Stimulated activated CD8-positive, alpha-beta memory T cell treated with anti-CD3 and anti-CD28 coated beads, Interleukin-4, amount 100 ng/mL, for 1 hour (primary cell): ENCODE measurements at regions not wholly inside any gene's neighbourhood (a gene's known extent, or its start where the extent isn't known, plus 50 kb on each side); places are given as distances from the start of the nearest gene placed in this dataset.

Source experiments
- DNase-seq, 2 donors: peaks; one replicate each; pipeline ENCODE4 v3.0.0-alpha.2; 2020; ENCODE audit warnings: low read depth in 2 of 2, low spot score in 1 of 2

DNA sequence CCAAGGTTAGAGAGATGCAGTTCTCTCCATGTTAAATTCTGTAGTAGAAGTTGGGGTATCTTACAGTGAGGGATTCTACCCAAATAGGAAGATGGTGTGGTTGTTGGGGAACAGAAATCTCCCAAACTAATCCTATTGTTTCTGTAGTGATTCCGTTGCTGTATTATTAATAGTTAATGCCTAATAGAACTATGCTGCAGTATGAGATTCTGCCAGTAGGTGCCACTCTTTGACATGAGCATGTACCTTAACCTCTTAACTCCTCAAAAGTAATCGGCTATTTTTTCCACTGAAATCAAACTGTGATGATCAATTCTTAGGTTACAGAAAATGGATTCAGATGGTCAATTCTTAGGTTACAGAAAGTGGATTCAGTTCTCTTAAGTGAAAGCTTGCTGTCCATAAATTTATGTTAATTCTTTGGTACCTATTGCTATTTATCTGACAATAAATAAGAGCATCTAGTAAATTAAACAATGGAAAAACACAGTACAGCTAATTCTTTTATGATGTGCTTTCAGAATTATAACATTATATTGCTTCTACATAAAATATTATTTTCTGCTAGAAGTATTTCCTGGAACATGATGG lies 97.9 kb upstream of the DLX2 start:
- DNase-seq: no peak

DNA sequence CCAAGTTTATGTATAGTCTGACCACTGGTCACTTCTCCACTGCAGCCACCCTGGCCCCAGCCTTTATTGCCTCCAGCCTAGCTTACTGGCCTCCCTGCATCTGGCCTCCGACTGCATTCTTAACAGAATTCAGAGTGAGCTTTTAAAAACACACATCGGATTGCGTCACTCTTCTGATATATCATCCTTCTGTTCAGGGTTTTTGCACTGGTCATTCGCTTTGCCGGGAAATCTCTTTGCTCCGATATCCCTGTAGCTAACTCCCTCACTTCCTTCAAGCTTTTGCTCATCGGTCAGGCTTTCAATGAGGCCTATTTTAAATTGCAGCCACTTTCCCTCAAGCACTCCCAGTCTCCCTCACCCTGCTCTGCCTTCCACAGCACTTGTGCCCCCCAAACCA lies 101.6 kb upstream of the DLX2 start:
- no peak for DNase-seq

DNA sequence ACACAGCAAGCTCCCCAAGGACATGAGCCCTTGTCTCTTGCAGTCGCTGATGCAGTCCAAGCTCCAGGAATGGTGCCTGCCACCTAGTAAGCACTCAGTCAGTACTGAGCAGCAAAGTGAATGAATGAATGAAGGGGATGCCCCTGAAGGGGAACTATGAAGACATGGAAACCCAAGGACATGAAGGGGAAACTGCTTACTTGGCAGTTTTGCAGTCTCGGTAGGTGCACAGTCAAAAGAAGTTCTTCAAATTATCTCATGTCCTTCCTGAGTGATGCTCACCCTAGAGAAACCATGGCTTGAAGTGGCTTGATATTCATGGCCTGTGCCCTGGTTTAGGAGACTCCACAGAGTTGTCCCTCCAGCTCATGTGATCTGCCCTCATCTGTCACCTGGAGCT lies 102.1 kb upstream of the DLX2 start:
- no peak for DNase-seq

DNA sequence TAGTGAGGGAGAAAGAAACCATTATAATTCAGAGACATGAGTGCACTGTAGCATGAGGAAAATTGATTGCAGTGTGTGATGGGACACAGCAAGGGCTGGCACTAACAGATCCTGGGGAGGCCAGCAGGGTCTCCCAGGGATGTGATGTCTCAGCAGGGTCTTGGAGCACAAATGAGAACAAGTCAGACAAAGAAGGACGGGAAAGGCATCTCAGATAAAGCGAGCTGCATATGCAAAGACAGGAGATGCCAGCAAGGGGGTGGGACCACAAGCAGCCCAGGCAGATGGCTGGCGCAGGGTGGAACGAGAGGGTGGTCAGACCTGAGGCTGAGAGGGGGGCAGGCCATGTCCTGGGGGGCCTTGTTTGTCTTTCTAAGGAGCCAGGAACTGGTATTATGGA lies 102.6 kb upstream of the DLX2 start:
- no peak for DNase-seq

DNA sequence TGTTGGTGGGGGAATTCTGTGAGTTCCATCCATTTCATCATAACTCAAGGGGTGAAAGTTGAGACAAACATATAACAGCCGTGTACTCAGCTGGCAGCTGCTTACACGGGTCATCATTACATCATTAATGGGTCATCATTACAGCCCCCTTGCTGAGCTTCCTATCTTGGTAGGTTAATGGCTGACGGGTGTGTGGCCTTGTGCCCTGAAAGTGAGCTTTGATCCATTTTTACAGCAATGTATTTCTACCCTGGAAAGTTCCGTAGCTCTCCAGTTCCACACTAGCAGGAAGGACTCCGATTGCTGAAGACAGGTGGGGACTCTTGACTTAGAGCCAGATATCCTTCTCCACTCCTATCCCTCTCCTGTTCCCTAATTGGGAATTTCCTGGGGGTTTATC lies 105.2 kb upstream of the DLX2 start:
- DNase-seq: no peak

DNA sequence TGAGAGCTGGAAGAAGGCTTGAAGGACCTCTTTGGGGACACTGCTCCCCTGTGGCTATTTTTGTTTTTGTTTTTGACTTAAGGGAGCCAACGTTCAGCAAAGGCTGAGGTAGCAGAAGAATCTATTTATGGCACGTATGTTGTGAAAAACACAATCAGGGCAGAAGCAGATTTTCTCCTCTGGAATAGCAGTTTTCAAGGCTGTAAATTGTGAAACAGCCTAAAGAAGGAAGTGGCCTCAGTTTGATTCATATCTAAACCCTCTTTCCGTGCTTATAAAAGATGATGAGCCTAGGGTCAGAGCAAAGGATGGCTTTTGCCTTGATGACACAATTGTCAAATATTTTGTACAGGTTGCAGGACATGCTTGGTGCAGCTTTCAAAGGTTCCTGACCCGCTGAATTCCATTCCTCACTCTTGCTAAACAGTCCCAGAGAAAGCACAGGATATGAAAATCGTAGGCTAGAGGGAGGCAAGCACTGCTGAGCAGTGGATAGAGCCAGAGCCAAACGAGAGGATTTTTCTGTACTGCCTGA lies 106.2 kb upstream of the DLX2 start:
- DNase-seq: no peak

DNA sequence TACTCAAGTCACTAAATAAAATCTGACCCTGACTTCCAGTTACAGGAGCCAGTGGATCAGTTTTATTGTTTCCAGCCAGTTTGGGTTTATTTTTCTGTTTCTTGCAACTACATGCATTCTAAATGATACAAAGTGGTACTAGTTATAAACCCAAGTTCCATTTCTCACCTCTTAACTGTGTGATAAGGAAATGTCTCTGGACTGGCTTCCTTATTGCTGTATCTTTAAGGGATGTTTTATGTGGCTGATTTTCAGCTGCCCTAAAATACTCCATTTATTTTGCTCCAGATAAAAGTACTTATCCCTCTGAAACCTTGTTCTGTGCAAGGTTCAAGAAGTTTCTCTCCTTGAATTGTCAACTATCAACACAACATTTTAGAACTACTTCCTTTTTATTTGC lies 107.9 kb upstream of the DLX2 start:
- no peak for DNase-seq

DNA sequence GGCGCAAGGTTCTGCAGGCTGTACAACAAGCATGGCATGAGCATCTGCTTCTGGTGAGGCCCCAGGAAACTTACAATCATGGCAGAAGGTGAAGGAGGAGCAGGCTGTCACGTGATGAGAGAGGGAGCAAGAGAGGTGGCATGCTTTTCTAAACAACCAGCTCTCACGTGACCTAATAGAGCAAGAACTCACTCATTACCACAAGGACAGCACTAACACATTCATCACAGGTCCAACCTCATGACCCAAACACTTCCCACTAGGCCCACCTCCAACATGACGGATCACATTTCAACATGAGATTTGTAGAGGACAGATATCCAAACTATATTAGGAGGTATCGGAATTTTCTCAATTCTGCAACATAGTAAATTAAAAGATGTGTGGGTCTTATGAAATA lies 108.8 kb upstream of the DLX2 start:
- DNase-seq: no peak

DNA sequence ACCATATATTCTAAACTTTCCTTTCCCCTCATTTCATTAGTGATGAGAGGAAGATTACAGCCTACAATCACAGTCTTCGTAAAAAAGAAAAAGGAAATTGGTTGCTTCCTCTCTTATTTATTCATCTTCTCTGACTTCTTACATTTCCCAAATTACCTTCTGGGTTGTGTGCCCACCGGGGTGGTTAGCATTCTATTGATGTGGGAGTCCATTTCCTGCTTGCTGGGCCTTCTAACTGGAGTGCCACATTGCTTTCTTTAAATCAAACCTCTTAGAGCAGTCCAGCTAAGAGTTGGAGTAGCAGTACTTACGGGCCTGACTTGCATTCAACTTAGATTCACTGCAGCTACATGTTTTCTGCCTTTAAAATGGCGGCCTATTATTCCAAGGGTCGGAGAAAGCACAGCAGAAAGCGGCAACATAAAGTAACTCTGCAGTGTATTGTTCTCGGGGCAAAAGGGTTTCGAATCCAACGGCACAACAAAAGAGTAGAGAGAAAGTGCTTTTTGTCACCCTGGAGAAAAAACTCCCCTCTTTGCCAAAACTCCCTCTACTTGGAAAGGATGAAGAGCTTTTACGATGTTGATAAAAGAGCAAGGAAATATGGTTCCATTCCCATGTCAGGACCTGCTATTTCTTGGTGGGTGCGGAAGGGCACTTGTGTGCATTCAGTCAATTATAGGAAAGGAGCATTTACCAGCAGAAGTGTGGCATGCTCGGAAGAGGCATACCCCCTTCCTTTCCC lies 110.6 kb upstream of the DLX2 start:
- no peak for DNase-seq

DNA sequence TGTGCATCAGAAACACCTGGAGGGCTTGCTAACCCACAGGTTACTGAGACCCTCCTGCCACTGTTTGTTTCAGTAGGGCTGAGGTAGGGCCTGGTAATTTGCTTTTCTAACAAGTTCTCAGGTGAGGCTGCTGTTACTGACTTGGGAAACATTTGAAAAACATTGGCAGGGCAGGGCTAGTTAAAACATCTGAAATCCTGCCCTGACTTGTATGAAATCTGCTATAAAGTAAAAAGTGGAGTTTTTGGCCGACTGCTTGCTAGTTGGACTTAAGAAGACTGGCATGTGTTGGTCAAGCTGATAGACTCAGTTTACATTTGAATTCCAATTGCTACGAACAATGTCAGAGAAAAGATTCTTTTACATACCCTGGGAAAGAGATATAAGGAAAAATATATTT lies 111.6 kb upstream of the DLX2 start:
- no peak for DNase-seq

DNA sequence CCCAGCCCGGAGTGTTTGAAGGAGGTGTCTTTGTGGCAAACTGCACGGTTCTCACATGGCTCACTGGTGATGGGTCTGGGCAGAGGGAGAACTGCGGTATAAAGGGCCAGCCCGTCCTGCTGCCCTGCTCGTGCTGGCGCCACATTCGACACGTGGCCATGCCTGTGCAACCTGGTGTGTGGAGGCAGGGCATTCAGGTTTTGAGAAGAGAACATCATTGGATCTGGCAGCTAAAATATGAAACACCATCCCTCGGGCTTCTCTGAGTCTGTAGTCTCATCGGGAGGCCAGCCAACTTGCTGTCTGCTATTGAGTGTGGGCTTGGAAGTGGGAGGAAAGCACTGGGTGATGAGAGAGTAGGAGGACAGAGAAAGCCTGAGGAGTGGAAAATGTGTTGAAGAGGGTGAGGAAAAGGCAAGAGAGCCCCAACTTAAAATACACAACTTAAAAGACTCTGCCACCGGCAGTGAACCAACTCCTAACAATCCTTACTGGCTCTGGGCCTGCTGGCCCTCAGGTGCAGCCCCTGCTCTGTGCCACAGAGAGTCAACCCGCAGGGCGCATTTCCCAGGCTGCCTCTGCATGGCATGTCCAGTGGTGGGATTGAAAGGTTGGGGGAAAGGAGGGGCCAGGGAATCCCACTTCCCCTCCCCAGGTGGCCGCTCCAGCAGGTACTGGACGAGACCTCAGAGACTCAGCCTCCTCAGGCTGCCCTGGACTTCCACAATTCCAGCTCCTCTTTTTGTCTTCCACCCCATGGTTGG lies 112.7 kb upstream of the DLX2 start:
- DNase-seq: no peak

DNA sequence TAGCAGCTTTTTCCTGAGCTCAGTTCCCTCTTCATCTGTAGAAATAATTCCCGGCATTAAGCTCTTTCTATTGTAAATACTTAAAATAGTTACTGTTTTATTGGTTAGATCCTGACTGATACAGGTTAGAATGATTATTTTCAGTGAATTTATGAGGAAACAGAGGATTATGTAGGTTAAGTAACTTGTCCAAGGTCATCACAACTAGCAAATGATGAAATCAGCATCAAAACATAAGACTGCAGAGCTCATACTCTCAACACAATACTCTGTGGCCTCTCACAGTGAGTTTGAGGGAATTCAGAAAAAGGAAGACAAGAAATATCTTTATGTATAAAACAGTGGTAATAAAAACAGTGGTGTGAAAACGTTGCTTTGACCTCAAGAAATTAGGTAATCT lies 113.2 kb upstream of the DLX2 start:
- no peak for DNase-seq

DNA sequence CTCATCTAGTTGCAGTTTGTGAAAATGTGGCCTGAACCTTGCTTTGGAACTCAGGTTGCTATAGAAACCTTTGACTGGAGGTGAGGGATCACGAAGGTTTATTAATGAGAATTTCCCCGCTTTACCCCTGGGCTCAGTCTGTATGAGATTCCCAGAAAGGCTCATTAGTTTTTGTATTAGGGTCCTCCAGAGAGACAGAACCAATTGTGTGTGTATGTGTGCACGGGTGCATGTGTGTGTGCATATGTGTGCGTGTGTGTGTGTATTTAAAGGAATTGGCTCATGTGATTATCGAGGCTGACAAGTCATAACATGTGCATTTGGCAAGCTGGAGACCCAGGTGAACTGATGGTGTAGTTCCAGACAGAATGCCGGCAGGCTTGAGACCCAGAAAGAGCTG lies 113.8 kb upstream of the DLX2 start:
- DNase-seq: no peak

DNA sequence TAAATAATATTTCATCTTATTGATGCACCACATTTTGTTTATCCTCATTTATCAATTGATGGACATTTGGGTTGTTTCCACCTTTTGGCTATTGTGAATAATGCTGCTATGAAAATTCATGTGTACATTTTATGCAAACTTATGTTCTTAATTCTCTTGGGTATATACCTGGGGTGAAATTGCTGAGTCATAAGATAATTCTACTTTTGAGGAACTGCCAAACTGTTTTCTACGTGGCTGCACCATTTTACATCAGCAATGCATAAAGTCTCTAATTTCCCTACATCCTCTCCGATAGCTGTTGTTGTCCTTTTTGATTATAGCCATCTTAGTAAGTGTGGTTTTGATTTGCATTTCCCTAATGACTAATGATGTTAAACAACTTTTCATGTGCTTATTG lies 116.5 kb upstream of the DLX2 start:
- no peak for DNase-seq

DNA sequence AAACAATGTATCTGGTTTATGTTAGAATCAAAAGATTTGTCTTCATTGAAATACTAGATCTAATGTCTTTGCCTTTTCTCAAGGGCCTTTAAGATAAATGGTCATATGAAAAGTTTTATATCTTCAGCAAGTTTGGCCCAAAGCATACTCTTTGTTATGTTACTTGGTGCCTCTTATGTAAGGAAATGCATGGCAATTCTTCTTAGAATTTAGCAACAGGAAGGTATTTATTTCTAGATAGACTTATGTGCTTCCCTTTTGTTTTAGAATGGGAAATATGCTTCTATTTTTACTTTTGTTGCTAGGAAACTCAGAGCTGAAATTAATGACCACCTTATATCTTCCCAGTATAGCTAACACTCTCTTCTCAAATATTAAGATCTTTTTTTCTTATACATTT lies 117.4 kb upstream of the DLX2 start:
- no peak for DNase-seq

DNA sequence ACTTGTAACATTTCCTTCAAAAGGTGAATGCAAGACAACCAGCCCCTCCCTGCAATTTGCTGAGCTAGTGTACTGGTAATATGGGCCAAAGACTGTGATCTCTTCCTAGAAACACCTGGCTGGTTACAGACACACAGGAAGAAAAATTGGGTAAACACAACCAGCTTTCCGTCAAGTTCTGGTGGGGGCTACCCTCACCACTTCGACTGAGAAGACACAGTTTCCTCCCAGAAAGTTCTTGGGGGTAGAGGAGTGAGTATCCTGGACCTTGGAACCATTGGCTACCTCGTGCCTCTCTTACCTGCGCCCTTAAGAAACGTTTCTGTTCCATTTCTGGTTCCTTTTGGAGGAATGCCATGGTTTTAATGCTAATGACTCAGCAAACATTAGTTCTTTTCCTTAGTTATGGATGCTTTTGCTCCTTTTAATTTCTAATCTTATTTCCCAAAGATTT lies 120.9 kb upstream of the DLX2 start:
- no peak for DNase-seq

DNA sequence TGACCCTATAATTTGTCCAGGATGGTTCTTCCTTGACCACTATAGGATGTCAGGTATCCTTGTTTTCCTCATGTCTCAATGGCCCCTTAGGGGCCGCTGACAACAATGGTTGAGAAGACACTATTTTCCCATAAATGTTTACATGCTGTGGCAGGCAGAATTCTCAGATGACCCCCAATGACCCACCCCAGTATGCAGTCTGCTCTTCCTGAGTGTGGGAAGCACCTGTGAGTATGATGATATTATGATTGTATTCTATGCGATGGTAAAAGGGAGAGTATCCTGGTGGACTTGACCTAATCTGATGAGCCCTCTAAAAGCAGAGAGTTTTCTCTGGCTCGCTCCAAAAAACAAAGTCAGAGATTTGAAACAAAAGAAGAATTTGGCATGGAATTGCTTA lies 123.1 kb upstream of the DLX2 start:
- DNase-seq: no peak

DNA sequence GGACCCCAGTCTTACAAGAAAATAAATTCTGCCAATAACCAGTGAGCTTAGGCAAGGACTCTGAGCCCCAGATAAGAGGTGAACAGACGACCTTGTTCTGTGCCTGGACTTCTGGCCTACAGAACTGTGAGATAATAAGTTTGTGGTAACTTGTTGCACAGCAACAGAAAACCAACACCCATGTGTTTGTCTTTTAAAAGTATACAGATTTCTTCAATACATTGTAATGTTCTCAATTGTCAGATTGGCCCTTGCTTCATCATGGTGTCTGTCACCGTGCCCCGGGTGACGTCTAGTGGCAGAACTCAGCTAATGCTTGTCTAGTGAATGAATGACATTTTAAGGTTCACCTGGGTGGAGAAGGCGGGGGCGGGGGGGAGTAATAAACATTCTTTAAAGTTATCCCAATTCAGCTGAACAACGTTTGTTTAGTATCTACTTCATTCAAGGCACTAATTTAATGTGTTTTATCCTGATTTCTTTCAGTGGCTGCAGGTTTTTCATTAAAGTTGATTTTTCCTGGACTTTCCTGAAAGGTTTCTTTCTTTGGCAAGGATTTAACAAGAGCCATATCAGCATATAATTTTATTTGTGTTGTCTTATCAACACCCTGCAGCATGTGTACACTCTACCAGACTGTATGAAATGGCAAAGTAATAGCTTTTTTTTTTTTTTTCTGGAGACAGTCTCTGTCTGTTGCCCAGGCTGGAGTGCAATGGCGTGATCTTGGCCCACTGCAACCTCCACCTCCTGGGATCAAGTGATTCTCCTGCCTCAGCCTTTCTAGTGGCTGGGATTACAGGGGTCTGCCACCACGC lies 123.8 kb upstream of the DLX2 start:
- no peak for DNase-seq

DNA sequence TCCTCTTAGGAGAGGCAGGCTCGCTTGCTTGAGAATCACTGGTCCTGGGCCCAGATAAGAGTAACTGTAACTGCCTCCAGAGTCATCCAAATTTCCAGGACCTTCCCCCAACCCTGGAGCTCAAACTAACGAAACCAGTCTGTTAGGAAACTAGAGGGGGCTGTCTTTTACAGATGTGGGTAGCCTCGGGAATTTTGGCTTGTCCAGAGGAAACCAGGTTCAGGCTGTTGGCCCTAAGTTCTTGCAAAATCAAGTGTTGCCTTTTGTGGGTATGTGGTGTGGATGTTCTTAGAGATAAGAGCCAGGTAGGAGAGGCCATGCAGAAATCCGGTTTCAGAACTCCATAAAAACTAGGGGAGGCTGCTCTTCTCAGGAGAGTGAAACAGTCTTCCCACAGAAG lies 125.0 kb upstream of the DLX2 start:
- no peak for DNase-seq

DNA sequence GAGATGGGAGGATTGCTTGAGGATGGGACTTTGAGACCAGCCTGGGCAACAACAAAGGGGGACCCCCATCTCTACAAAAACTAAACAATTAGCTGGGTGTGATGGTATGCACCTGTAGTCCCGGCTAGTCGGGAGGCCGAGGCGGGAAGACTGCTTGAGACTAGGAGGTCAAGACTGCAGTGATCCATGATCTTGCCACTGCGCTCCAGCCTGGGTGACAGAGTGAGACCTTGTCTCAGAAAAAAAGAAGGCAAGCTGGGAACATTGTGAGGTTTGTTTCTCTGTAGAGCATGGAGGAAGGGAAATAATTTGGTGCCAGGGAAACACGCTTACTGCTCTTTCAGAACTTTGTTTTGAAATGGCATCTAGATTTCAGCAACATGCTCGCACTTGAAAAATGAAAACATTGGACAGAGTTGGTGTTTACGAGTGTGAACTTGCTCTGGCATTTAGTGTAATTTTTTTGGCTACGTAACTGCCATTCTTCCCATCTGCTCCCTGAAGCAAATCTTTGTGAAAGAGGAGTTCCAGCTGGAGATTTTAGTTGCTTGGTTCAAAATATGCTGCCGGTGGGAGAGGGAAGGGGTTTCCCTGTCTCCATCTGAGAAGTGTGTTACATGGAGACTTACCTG lies 125.6 kb upstream of the DLX2 start:
- no peak for DNase-seq

DNA sequence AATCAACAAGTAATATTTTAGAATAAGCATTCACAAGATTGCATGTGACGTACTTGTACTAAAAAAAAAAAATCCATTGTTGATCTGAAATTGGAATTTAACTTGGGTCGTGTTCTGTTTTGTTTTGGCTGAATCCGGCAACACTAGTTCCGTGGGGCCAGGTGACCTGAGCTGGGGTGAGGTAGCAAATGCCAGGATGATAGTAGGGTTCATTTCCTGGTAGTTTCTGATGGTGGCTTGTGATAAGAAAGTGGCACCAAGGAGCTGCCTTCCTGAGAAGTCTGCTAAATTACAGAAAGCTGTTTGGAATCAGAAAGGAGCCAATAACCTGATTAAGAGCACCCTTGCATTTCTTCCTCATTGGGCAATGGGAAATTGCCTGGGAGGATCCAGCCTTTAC lies 126.4 kb upstream of the DLX2 start:
- no peak for DNase-seq
